ENCODE measurements at regions not wholly inside any gene's neighbourhood (a gene's known extent, or its start where the extent isn't known, plus 50 kb on each side); places are given as distances from the start of the nearest gene placed in this dataset.
"Not testable (repeated sequence)": the region's sequence is repeated elsewhere in the genome, so short reads cannot be mapped to it uniquely, and the experiment has no call there.

GRCh38 chr4:181127171-181127570, 1116.0 kb upstream of the TENM3 start:
- DNase-seq (ENCODE audit: low read depth) = no peak

DNA sequence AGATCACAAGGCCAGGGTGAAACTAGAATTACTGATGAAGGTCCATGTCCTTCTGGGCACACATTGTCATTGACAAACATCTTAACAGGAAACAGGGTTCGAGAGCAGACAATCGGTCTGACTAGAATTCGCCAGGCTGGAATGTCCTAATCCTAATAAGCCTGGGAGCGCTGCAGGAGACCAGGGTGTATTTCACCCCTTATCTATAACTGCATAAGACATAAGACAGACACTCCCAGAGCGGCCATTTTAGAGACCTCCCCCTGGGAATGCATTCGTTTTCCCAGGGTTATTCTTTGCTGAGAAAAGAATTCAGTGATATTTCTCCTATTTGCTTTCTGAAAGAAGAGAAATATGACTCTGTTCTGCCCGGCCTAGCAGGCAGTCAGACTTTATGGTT, 1112.9 kb upstream of the TENM3 start:
- DNase-seq (ENCODE audit: low read depth) = not testable (repeated sequence)

- DNase-seq (ENCODE audit: low read depth) = no peak
These were observed 1105.9 kb upstream of the TENM3 start for GRCh38 chr4:181137351-181137750.

DNA sequence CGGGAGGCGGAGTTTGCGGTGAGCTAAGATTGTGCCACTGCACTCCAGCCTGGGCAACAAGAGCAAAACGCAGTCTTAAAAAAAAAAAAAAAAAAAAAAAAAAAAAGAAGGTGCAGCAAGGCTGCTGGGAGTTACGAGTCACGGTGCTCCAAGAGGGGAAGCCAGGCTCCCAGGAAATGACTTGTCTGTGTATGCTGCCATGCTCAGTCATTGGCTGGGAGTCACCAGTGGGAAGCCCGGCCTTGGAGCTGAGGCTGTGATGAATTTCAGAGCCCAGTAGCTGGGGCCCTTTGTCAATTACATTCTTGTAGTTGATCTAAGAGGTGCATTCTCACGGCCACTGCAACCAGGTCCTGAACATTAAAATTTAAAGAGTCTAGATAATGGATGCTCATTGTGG, 1105.1 kb upstream of the TENM3 start:
- no peak for DNase-seq (ENCODE audit: low read depth)

DNA sequence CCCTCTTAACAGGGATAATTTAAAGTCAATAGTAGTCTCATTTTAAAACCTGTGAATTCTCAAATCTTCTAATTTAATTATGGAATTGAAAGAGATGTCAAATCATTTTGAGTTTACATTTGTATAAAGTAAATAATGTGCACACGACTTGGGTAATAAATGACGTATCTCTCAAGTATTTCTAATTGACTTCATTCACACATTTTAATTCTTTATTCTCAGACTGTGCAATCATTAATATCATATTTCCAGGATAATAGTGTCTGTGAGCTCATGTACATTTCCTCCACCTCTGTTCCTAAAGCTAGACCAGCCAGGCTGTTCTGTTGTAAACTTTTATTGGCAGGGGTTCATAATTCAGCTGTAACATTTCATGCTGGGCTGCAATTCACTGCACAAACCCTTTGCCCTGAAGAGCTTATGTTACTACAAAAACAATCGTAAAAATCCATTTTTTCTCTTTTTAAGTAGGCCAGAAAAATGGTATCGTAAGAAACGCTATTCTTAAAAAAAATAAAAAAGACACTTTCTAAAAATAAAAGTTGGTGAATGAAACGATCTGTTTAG, 1103.1 kb upstream of the TENM3 start:
- no peak for DNase-seq (ENCODE audit: low read depth)

GRCh38 chr4:181143250-181143854, 1099.8 kb upstream of the TENM3 start:
- peak; percentile 41 for DNase-seq (ENCODE audit: low read depth)

DNA sequence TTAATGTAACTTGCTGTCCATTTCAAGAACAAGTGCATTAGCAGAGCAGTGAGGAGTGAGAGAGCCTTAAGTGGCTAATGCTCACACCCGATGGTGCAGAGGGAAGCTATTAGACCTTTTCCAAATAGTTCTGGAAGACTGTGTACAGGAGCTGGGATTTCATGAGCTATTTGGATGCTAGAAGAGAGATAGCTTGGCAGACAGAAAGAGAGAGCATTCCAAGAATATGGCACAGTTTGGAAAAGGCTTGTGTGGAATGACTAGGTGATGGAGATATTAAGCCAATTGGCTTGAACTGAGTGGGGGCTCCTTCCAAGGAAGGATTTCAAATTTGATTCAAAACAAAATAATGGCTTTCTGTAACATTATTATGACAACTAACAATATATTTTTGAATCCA, 1097.2 kb upstream of the TENM3 start:
- DNase-seq (ENCODE audit: low read depth) = no peak

- no peak for DNase-seq (ENCODE audit: low read depth)
These were observed 1095.7 kb upstream of the TENM3 start for GRCh38 chr4:181147416-181147951.

DNA sequence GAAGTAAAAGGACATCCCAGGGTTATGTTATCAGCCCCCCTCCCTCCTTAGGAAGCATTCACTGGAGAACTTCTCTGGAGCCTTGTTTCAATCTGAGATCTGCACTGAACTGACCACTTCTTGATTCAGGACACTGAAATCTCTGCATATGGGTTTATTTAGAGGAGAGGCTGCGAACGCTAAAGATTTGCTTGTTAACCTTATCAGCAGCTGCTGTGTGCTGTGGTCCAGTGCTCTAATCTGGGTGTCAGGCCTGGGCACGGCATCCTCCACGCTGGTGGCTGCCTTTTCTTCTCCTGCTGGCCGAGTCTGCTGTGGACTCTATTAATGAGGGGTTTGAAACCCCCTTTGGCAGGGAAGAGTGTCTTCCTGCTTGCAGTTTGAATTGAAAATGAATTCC, 1094.7 kb upstream of the TENM3 start:
- DNase-seq (ENCODE audit: low read depth) = no peak

DNA sequence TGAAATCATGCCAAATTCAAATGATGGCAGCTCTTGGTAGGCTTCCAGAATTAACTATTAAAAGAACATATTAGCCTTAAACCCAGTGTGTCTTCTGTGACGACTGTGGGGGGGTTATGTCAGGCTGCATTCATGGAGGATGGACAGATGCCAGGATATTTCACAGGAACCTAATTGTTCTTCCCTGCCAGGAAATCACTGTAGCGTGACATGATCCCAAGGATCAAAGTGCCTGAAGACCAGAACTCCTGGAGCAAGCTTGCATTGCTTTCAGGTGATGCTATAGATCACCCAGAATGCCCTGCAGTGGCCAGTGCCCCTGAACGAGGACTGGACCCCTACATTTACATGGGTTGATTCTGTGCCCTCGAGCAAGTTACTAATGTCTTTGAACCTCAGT, 1093.0 kb upstream of the TENM3 start:
- no peak for DNase-seq (ENCODE audit: low read depth)

DNA sequence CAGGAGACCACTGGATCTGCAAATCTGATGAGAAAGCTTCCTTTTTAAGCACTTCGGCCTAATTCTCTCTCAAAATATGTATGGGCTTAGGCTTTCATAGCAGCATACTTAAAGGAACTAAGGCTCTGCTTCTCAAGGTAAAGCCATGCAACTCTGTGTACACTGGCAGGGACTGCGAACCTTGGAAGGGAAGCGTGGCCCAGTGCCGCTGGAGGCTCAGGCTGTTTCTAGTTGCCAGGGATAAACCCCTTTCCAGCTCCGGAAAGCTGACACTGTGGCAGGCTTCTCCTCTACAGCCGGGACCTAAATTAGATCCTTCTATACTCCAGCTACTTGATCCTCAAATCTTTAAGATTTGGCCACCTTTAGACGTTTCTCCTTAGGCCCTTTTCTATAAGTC, 1091.3 kb upstream of the TENM3 start:
- DNase-seq (ENCODE audit: low read depth) = no peak

- no peak for DNase-seq (ENCODE audit: low read depth)
These were observed 1085.6 kb upstream of the TENM3 start for GRCh38 chr4:181157647-181158046.

GRCh38 chr4:181158971-181159370, 1084.2 kb upstream of the TENM3 start:
- DNase-seq (ENCODE audit: low read depth) = no peak

GRCh38 chr4:181161669-181162068, 1081.5 kb upstream of the TENM3 start:
- no peak for DNase-seq (ENCODE audit: low read depth)

GRCh38 chr4:181162266-181162665, 1080.9 kb upstream of the TENM3 start:
- DNase-seq (ENCODE audit: low read depth) = no peak

DNA sequence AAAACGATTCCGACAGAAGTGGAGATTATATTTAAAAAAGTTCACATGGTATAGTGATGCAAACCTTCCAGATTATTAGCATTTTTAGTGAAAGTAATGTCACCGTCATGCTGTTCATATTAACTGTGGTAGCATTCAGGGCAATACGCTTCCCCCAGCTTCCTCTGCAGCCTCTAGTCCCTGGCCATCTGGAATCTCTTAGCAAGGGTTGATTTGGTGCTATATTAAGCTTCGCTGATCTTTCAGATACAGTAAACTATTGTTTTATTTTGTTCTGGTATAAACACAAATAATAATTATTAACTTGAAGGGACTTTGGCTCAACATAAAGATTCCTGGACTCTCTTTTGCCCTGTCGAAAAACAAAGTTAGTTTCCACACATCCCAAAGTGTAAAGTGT, 1080.5 kb upstream of the TENM3 start:
- DNase-seq (ENCODE audit: low read depth) = no peak

DNA sequence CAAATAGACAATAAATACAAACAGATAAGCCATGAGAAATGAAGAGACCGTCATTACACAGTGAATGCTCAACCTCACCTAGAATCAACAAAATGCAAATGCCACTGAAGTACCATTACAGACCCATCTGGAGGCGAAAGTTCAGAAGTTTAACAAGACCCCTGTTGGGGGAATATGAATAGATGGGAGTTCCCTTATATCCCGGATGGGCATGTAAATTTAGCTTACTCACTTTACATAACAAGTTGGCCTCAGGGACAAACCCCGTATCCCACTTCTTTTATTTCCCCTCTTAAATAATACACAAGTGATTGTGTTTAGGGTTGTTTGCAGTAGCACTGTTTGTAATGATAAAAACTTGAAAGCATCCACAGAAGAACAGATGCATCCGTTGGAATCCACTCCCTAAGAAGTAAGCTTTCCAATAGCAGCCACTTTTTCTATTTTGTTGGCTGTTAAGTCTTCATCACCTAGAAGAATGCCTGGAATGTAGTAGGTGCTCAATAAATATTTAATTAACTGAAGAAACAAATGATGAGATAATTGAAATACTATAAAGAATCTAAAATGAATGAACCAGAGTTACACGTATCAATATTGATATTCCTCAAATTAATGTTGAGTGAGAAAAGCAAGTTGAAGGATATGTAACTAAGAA, 1076.3 kb upstream of the TENM3 start:
- DNase-seq (ENCODE audit: low read depth) = no peak

GRCh38 chr4:181168011-181168805, 1075.0 kb upstream of the TENM3 start:
- DNase-seq (ENCODE audit: low read depth) = no peak

- DNase-seq (ENCODE audit: low read depth) = no peak
These were observed 1070.2 kb upstream of the TENM3 start for GRCh38 chr4:181173046-181173445.

DNA sequence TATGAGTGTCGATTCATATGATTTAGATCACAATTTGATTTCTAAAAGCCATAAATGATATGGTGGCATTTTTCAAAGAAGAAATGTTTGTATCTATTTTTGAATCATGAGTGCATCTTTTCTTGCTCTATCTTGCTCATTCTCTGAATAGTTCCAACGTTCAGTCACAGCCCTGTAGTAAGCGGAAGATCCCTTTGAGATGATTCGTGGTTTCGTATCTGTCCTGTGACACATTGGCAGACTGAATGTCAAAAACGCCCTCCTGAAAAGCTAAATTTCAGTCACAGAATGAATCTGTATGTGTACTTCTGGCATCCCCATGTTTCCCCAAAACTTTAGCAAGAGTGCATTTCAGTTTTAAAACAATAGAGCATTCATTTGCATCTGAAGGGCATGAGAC, 1066.9 kb upstream of the TENM3 start:
- no peak for DNase-seq (ENCODE audit: low read depth)

- DNase-seq (ENCODE audit: low read depth) = no peak
These were observed 1061.9 kb upstream of the TENM3 start for GRCh38 chr4:181181331-181181730.

GRCh38 chr4:181189751-181190150, 1053.5 kb upstream of the TENM3 start:
- no peak for DNase-seq (ENCODE audit: low read depth)

Data from activated T-cell treated with anti-CD3 and anti-CD28 coated beads for 24 hours (primary cell).